ENCODE measurements at regions not wholly inside any gene's neighbourhood (a gene's known extent, or its start where the extent isn't known, plus 50 kb on each side); places are given as distances from the start of the nearest gene placed in this dataset.

DNA sequence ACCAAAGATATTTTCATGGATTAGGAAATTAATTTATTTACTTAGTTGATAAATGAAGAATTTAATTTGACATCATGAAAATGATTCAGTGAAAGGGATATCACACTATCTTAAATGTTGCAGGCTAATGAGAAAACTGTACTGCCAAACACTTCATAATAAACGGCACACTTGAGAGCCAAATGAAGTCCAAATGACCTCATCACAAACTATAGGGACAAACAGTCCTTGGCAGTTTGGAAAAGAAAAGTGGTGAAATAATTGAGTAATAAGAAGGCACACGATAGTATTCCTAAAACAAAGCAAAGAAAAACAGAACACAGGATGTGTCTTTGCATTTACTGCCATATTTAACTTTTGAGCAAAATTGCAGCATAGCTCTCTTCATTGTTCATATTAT is 116.9 kb upstream of the TLR4 start:
- TF ChIP-seq EZH2 (IDR thresholded peaks at IDR 0.05; ENCODE audit: low read length) (no peak), CTCF (optimal IDR thresholded peaks at IDR 0.05 in 1 of 3, IDR thresholded peaks at IDR 0.05 in 1 of 3, conservative IDR thresholded peaks at IDR 0.05 in 1 of 3; ENCODE audit: extremely low read depth in 1 of 3, insufficient read depth in 2 of 3, low read length in 3 of 3) (no peak)

All from keratinocyte (primary cell).